Spleen (tissue), 7 donors: ENCODE measurements at regions not wholly inside any gene's neighbourhood (a gene's known extent, or its start where the extent isn't known, plus 50 kb on each side); places are given as distances from the start of the nearest gene placed in this dataset.

Experiments
- POLR2A ChIP-seq, 3 donors: fragments of 450-650 bp; IDR thresholded peaks; one replicate each; pipeline ENCODE4 v1.5.1; 2017; ENCODE audit warnings: antibody characterized with exemption in 3 of 3, mild to moderate bottlenecking in 1 of 3
- POLR2AphosphoS5 ChIP-seq, 3 donors: sonication (generic); formaldehyde crosslinking; IDR thresholded peaks; one replicate each; pipeline ENCODE4 v1.5.1; 2017; ENCODE audit warnings: antibody characterized with exemption in 3 of 3
- TF ChIP-seq, protein P1 (sequence below), 11 experiments: fragments of 200-600 bp in 7 of 11; fragments of 450-650 bp in 4 of 11; sonication (generic) in 4 of 11; IDR thresholded peaks in 8 of 11; conservative IDR thresholded peaks in 3 of 11; 1 replicate in 7 of 11; 2 replicates in 4 of 11; pipeline versions ENCODE4 v1.4.0 to v1.8.0; 2016 to 2021; ENCODE audit warnings: antibody characterized with exemption in 11 of 11, inconsistent platforms in 4 of 11, mild to moderate bottlenecking in 1 of 11
- donor health status: DM: no; HTN: no; CAD: no; lungs with moderate emphysema.
- donor health status: DM: no; HTN: no; CAD: no.
- donor health status: DM: no; HTN: no; CAD: no.

DNA sequence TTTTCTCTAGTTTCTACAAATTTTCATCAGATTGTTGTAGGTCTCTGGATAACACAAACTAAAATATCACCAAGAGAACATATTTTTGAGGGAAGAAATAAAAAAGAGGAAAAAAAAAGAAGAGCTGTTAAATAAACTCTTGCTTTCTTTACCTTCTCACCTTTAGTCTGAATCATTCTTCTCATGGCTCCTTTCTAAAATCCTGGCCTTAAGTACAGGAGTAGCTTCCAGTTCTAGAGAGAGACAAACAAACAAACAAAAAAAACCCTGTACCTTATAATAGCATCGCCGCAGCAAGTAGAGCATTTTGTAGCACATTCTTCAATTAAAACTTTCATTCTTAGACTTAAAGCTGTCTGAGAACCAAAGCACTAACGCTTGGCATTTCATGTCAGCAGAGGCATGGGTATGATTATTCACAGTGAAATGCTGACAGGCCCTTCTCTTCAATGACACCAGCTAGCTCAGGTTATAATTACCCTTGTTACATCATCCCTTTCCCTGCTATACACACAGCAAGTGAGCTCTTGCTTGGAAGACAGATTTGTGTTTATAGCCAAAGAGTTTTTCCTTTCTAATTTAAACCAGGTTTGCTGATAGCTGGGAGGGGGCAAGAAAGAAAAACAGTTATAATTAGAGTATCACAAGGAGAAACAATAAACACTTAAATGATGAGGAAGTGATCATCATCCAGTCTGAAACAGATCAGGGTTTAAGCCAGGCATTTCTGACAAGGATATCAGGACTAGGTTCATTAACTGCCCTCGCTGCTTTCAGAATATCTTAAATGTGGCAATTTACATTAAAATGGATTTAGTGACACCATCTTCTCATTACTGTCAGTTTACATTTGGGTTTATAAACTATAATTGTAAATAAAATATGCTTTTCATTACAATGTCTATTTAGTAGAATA lies 510.9 kb upstream of the ZNF608 start:
- TF ChIP-seq, protein P1, sequence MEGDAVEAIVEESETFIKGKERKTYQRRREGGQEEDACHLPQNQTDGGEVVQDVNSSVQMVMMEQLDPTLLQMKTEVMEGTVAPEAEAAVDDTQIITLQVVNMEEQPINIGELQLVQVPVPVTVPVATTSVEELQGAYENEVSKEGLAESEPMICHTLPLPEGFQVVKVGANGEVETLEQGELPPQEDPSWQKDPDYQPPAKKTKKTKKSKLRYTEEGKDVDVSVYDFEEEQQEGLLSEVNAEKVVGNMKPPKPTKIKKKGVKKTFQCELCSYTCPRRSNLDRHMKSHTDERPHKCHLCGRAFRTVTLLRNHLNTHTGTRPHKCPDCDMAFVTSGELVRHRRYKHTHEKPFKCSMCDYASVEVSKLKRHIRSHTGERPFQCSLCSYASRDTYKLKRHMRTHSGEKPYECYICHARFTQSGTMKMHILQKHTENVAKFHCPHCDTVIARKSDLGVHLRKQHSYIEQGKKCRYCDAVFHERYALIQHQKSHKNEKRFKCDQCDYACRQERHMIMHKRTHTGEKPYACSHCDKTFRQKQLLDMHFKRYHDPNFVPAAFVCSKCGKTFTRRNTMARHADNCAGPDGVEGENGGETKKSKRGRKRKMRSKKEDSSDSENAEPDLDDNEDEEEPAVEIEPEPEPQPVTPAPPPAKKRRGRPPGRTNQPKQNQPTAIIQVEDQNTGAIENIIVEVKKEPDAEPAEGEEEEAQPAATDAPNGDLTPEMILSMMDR (IDR thresholded peaks at IDR 0.05 in 8 of 11, conservative IDR thresholded peaks at IDR 0.05 in 3 of 11): no peak
- no peak for TF ChIP-seq POLR2A (IDR thresholded peaks at IDR 0.05)
- TF ChIP-seq POLR2AphosphoS5 (IDR thresholded peaks at IDR 0.05): no peak
